COR-L47 (cell line): ENCODE measurements at regions not wholly inside any gene's neighbourhood (a gene's known extent, or its start where the extent isn't known, plus 50 kb on each side); places are given as distances from the start of the nearest gene placed in this dataset.

Experiments
- DNase-seq: peaks from one replicate; lab custom pipeline; 2025; lab: John Stamatoyannopoulos, UW

DNA sequence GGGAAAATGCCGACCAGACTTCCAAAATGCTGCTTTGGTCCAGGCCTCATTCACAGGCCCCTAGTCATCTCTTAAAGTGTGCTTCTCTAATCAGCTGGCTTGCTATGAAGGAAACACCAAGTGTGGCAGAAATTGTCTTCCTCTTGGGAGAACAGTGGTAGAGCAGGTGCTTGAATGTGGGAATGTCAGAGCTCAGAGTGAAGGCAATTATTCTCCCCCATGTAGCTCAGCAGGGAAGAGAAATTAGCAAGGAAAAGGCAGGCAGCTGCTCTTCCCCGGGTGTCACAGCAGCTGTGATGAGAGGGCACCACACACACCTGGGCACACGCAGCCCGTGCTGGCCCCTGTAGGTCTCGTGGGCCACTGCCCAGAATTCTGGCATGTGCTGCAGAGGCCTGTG lies 358.5 kb downstream of the WDR72 start:
- peak; percentile 73 for DNase-seq

DNA sequence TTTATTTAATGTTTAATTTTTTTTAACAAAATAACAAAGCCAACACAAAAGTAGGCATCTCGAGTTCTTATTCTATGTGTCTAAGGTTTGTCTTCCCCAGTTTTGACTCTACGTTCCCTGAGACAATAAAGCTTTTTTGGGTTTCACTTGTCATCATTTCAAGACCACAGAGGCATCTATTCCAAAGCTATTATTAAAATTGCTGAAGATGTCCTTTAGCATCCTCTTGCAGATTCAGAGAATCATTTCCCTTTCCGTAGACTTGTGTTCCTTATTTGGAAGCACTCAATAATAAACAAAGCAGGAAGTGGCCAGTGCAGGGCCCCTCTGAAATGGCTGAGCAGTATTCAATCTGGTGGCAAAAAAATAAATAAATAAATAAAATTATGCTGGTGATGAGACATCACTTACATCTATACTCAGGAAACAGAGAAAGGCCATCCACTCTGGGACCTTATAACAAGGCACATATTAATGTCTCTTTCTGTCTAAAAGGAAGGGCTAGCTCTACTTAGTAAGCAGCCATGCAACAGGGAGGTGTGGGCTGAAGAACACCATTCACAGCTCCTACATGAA lies 362.3 kb downstream of the WDR72 start:
- no peak for DNase-seq

DNA sequence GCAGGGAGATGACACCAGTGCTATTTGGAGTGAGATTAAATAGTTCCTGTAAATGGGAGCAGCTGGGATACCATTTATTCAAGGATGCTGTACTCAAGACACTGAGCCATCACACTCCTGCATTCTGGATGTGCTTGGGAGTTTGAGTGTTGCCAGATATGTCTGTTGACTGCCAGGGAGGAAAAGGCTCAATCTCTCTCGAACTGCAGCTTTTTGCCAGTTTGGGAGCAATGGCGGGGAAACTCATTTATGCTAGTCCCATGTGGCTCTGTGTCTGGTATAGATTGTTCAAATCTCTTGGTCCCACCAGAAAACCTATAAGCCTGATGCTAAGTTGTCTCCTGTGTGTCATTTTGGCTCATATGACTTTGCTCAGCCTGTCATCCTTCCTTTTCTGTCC lies 363.6 kb downstream of the WDR72 start:
- no peak for DNase-seq

DNA sequence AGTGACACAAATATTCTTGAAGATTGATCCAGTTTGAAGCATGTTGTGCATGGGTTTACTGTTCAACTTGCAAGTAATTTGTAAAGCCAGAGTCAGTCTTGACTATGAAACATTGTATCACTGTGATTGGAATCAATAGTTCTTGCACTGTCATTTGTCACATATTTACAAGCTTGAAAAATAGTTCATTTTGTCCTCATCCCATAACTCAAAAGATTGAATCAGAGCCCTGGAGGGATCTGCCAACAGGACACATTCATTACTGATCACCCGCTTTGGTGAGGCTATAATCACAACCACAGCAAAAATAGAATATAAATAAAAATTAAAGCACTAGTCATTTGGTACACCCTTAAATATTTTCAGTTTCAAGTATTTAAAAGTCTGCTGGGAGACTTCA lies 368.9 kb downstream of the WDR72 start:
- no peak for DNase-seq

DNA sequence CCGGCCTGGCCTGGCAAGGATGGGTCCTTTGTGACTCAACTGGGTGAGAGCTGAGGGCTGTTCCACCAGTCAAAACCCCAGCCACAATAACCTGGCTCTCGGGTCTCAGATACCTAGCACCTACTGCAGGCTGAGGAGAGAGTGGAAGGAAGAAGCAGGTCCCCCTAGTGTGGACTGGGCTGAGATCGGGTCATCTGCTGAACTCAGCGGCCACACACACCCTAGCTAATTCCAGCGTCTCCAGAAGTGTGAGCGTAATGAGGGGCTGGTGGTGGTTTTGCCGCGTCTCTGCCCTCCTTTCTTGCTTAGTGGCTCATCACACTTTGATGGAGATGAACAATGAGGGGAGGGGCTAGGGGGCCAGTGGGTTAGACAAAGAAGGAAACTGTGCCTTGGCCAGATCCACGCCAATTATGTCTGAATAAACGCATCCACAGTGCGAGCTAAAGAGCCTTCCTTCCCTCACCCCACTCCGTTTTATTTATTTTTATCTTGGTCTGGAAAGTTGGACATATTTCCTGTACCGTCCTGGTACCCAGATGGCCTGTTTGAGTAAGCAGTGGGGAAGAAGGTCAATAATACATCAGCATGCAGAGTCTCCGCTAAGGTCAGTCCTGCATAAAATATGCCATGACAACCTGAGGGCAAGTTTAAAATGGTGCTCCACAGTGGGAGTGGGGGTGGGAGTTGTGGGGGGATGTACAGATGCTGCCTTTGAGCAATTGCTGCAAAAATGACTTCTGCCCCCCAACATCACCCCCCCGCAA lies 370.0 kb downstream of the WDR72 start:
- DNase-seq, result no peak

DNA sequence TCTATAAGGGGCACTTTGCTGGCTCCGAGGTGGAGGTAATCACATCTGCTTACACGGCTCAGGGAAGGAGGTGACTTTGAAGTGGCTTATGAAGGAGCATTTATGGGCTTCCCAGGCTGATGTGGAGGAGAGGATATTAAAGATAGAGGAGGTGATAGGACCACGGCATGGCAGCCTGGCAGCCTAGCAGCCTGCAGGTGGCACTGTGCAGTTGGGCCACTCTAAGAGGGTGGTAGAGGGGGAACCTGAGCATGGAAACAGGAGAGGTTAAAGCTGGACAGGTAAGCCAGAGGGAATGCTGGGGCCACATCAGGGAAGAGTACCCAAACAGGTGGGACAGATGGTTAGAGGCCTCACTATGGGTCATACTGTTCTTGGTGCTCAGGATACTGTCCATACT lies 375.0 kb downstream of the WDR72 start:
- DNase-seq, result no peak

DNA sequence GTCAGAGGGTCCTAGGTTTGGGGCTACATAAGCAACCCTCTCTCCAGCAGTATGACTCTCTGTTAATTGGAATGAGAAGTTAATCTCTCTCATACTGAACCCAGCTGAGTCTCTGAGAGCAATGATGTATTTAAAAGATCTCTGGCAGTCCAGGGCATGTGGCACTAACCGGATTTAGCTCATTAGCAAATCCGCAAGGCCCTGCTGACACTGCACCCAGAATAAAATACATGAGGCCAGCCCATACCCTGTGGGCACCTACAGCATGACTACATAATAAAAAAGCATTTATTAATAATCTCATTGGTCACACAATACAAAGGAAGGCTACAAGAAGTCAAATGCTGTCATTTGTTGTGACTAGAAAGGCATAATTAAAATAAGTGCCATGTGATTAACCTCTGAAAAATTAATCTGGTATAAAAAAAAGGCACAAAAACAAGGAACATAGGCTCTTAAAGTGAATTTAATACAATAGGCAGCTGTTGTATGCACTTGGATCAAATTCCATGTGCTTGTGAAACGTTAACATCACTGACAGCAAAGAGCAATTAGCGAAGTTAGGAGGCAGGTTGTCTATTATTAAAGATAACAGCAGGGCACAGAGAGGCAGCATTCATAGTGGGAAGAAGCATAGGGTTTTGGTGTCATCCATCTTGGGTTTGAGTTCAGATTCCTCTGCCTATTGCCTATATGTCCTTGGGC lies 381.2 kb downstream of the WDR72 start:
- DNase-seq, result peak; percentile 68

DNA sequence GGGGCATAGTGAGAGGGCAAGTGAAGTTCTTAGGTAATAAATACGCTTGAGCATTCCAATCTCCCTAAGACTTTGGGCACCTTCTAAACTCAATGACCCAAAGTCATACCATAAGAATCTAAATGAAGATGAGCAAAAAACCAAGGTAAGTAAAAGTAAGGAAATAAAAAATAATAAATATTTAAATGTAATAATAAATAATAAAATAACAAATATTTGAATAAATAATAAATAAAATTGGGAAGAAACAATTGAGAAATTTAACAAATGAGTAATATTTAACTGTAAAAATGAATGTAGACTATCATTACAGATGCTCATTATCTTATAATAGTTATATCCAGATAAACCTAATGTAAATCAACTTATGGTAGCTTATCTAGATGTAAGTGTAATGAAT lies 391.7 kb downstream of the WDR72 start:
- DNase-seq, result no peak

DNA sequence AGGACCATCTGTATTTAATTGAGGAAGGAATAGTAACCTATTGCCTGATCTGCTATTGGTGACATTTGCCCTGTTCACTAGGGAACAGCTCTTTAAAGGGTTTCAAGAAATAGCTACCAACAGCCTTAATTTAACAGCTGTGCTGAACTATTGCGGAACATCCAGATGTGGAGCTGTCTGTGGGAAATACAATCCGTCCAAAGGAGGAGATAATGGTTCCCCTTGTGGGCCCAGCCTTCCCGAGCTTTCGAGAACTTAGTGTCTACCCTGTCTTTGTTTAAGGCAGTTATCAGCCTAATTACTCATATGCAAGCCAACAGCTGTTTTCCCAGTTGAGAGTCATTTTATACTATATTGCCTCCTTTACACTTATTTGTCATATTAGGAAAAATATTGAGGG lies 398.6 kb downstream of the WDR72 start:
- no peak for DNase-seq

DNA sequence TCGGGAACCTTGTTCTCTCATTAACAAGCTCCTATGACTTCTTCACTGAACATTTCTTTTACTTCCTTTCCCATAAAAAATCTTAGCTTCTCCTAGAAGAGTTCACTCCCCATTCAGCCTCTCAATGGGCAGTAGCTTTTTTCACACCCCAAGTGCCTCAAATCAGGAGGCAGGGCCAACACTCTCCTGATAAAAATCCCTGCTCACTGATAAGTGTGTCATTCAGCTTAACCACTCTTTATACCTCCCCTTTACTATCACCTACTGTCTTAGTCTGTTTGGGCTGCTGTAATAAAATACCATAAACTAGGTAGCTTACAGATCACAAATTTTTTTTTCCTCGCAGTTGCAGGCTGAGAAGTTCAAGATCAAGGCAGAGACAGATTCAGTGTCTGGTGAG lies 400.4 kb downstream of the WDR72 start:
- DNase-seq, result no peak

DNA sequence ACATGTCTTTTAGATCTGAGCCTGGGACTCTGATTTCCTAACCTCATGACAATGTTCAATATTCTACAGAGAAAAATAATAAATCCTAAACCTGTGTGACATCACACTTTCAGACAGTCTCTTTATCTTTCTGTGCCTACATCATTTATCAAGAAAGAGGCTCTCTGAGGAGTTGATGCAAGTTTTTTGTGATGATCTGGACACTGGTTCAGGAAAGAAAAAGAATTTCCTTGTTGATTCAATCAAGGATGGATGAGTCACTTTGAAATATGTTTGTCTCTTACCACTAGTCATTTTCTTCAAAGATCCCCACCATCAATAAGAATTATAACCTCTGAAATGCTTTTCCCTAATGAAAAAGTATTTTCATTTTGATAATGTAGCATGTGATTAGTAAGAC lies 404.6 kb downstream of the WDR72 start:
- no peak for DNase-seq

DNA sequence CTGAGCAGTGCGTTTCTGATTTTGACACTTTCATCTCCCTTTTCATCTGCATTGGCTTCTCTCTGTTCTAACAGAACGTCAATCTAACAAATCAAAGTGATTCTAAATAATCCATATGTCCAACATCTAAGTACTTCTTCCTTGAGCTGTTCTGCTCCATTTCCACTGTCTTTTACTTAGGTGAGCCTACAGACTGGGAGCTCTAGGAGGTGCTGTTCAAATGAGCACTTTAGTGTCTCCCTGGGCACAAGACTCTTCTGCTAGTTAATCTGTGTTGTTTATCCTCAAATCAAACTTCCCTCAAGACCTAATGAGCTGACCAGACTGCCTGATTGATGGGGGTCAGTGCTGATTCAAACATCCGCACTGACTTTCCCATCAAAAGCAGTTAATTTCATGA lies 408.1 kb downstream of the WDR72 start:
- DNase-seq, result no peak

DNA sequence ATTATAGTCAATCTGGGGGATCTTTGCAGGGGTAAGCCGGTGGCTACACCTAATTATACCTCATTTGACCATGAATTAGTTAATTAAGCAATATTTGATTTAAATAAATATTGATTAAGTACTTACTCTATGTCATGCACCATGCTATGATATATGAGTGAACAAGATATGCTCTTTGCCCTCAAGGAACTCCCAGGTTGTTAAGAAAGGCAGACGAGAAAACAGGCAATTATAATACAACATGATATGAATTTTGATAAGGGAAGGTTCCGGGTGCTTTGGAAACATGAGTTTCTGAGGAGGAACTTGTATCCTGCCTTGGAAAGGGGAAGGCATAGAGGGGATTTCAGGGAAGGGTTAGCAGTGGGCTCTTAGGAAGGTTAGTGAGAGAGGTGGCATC lies 412.9 kb downstream of the WDR72 start:
- DNase-seq, result no peak

DNA sequence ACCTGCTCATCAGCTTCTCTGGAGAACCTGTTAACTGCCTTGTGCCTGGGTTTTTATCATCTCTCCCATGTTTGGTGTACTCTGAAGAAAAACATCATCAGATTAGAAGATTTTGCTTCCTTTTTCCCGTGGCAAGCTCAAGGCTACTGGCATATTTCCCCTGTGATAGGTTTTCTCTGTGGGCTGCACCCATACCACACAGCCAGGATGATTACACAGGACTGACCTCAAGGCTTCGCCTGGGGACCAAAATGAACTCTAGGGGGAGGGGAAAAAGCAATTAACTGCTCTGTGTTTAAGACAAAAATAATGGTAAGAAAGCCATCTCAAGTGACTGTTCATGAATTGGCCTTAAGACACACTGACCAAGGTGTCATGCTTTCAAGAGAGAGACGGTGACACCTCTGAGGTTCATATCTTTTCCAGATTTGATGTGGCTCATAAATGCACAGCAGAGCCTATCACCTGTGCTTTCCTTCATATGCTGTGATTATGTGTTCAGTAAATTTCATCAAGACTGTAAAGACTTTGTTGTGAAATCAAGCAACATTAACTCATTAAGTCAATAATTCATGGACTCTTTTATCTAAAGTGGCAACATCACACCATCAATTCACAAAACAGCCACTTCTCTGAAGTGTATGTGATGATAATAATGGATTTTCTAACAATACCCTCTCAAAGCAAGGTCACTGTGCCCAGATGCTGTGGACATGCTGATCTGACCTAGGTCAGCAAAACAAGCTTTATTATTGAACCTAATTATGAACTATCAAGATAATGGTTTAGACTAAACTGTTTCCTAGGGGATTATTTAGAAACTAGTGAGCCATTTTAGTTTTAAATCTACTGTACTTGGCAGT lies 427.9 kb downstream of the WDR72 start:
- DNase-seq, result peak; percentile 53

DNA sequence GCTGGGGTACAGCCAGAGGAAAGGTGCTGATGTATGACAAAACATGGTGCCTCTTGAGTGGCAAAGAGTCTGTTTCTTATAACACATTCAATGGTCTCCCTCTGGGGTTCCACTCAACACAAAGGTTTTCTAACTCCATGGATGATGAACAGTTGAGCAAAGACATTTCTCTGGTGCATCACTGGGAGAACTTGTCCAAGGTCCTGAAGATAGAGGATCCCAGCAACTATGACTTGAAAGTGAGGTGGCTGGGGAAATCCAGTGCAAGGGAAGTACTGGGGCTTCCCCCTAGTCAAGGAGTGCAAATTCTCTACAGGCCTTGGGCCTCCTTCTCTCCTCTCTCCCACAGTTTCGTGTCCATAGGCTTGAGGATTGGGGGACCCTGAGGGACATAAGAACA lies 431.1 kb downstream of the WDR72 start:
- no peak for DNase-seq

DNA sequence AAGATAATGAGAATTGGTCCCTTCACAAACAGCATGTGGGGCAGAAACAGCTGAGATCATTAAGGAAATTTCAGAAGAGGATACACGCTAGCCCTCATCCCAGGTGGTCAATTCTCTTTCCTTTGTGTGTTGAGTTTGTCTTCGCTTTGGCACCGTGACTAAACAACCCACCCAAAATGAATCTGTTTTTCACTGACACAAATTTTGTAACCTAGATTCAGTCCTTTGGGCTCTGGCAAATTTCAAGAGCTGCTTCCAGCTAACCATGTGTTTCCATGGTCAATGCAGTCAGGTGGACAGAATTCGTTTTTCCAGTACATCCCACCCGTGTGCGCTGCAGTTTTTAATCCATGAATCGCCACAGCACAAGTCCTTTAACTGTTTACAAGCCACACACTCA lies 435.4 kb downstream of the WDR72 start:
- DNase-seq, result no peak

DNA sequence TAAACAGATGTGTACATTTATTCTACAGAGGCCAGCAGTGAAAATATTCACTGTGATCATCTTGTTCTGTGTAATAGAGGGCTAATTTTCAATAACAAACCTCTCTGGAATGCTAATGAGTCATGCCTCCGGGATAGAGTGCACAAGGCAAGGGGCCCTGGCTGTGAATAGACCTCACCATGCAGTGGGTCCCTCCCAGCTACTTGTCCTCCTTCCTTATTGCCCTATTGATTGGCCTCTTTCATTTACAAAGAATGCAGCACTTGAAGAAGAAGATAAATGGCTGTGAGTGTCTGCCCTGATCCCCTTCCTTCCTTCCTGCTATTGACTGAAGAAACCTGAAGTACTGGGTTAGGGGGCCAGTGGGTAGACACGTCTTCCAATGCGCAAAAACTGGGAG lies 436.3 kb downstream of the WDR72 start:
- no peak for DNase-seq

DNA sequence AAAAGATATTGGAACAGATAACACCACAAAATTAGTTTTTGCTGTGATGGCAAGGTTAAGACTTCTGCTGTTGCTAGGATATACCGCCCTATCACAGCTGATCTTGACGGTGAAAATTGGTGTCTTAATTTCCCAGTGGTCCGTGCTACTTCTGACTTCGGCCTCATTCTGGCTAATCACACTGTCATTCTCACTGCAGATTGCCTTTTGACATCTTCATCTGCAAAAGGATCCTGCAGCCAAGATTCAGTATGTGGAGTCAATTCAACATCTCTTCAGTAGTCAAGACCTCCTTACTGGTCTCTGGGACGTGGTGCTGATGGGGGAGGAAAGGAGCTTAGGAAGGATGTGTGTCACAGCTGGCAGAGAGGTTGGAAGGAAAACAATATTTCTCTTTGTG lies 438.6 kb downstream of the WDR72 start:
- DNase-seq, result no peak

DNA sequence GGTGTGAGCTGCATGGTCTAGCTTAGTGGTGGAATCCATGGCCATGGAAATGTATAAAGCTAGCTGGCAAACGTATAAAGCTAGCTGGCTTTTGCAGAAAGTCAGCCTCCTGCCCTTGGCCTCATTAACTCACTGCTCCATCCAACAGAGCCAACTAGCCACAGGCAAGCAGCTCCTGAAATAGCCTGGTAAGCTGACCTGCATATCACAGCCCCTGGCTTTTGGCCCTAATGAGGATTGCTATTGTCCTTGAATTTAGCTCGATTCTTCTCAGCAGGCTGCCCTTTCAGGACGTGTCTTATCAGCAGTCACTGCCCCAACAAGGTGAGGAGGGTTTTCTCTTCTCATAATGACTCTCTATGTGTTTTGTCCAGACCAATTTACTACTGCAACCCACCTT lies 446.8 kb downstream of the WDR72 start:
- DNase-seq, result no peak

DNA sequence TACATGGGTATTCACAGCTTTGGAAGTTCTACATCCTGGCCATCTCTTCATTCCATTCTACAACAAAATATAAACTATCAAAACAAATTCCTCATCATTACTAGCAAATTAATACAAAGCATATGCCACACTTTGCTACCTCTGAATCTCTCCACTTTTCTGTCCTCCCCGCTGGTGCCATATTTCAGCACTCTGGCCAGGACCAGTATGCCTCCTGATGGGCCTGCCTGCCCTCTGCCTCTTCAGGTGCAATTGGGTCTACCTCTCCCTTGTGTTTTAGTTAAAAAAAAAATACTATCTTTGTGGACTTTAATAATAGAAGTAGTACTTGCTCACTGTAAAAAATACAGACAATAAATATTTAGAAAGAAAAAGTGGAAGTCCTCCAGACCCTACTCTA lies 448.8 kb downstream of the WDR72 start:
- DNase-seq, result no peak

DNA sequence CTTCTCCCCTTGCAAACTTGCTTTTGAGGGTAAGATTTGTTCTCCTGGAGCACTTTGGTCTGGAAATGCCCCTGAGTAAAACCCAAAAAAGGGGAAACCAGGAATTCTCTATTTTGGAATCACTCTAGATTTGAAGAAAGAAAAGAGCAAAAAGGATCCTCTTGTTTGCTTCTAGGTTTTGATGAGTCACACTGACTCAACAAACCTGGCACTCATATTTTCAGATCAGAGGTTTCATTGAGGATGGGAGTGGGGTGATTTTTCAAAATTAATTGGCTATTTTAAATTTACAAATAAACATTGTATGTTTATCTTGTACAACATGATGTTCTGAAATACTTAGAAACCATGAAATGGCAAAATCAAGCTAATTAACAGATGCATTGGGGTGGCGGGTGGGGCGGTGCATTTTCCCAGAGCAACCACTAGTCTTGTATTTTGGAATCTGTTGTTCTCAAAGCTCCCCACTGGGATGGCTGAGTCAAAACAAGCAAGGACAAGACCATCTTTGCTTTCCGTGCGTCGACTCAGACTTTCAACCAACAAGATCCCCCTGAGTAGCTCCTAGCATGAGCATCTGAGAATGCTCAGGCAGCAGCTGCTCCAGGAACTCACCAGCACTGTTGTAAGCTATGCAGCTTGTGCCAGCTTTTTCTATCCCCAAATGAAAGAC lies 451.4 kb downstream of the WDR72 start:
- DNase-seq, result no peak

DNA sequence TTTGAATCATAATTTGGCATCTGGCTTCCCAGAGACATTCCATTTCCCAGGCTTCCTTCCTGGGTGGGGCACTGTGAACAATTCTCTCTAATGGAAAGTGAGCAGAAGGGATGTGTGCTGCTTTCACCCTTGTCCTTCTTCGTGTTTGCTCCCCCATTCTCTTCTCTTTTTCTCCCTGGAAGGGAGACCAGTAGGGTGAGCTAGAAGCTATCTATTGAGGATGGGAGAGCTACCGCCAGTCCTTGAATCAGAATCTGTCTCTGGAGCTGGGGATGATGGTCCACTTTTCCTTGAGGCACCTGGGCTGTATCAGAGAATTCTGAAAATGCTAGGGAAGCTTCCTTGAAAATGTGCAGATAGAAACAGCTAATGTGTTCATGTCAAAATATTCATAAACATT lies 453.9 kb downstream of the WDR72 start:
- no peak for DNase-seq
